Osteocyte (in vitro differentiated cells): ENCODE measurements at regions not wholly inside any gene's neighbourhood (a gene's known extent, or its start where the extent isn't known, plus 50 kb on each side); places are given as distances from the start of the nearest gene placed in this dataset.

Source experiments
- DNase-seq: peaks from one replicate; pipeline ENCODE4 v3.0.0; 2021; ENCODE audit warnings: mixed read lengths; ENCODE audit not compliant: unreplicated experiment; ENCODE audit errors: extremely low spot score
- H3K27ac Mint-ChIP-seq: one replicate; pipeline ENCODE4 v1.8.0; 2021; ENCODE audit warnings: mild to moderate bottlenecking, mixed read lengths; ENCODE audit not compliant: unreplicated experiment
- H3K27me3 Mint-ChIP-seq: one replicate; pipeline ENCODE4 v1.8.0; 2021; ENCODE audit warnings: mixed read lengths; ENCODE audit not compliant: unreplicated experiment
- H3K36me3 Mint-ChIP-seq: one replicate; pipeline ENCODE4 v1.8.0; 2021; ENCODE audit warnings: mixed read lengths; ENCODE audit not compliant: unreplicated experiment
- H3K4me1 Mint-ChIP-seq: one replicate; pipeline ENCODE4 v1.8.0; 2021; ENCODE audit warnings: mixed read lengths; ENCODE audit not compliant: unreplicated experiment
- H3K4me3 Mint-ChIP-seq: one replicate; pipeline ENCODE4 v1.8.0; 2021; ENCODE audit warnings: mild to moderate bottlenecking, moderate library complexity, mixed read lengths; ENCODE audit not compliant: unreplicated experiment
- H3K9me3 Mint-ChIP-seq: one replicate; pipeline ENCODE4 v1.8.0; 2021; ENCODE audit warnings: mixed read lengths; ENCODE audit not compliant: unreplicated experiment
- TF ChIP-seq, protein P1 (sequence below): fragments of 200-600 bp; sonication (generic); IDR thresholded peaks from 2 replicates; pipeline ENCODE4 v1.5.0; 2021; ENCODE audit warnings: antibody characterized with exemption, mild to moderate bottlenecking, moderate library complexity

DNA sequence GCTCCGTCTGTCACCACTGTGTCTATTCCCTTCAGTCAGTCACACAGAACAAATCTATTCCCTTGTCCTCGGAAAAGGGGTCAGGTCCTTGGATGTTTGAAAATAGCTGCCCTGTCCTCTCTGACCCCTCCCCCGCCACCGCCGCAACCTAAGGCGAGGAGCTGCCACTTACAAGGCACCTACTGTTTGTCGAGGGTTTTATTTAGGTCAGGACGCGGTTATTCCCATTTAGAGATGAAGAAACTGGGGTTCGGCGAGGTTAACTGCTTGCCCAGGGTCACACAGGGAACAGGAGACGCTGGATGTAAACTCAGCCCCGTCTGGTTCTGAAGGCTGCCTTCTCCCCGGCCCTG is 1468.1 kb downstream of the BRD1 start:
- Mint-ChIP-seq H3K27ac (no peak overlapping the region), H3K4me1 (peaks cover under 1% of the 10 kb centered on the region), H3K4me3 (no peak overlapping the region), H3K36me3 (no peaks in the 10 kb centered on the region), H3K27me3 (no peaks in the 10 kb centered on the region), H3K9me3 (no peaks in the 10 kb centered on the region)
- TF ChIP-seq, protein P1, sequence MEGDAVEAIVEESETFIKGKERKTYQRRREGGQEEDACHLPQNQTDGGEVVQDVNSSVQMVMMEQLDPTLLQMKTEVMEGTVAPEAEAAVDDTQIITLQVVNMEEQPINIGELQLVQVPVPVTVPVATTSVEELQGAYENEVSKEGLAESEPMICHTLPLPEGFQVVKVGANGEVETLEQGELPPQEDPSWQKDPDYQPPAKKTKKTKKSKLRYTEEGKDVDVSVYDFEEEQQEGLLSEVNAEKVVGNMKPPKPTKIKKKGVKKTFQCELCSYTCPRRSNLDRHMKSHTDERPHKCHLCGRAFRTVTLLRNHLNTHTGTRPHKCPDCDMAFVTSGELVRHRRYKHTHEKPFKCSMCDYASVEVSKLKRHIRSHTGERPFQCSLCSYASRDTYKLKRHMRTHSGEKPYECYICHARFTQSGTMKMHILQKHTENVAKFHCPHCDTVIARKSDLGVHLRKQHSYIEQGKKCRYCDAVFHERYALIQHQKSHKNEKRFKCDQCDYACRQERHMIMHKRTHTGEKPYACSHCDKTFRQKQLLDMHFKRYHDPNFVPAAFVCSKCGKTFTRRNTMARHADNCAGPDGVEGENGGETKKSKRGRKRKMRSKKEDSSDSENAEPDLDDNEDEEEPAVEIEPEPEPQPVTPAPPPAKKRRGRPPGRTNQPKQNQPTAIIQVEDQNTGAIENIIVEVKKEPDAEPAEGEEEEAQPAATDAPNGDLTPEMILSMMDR, result no peak
- no peak for DNase-seq

DNA sequence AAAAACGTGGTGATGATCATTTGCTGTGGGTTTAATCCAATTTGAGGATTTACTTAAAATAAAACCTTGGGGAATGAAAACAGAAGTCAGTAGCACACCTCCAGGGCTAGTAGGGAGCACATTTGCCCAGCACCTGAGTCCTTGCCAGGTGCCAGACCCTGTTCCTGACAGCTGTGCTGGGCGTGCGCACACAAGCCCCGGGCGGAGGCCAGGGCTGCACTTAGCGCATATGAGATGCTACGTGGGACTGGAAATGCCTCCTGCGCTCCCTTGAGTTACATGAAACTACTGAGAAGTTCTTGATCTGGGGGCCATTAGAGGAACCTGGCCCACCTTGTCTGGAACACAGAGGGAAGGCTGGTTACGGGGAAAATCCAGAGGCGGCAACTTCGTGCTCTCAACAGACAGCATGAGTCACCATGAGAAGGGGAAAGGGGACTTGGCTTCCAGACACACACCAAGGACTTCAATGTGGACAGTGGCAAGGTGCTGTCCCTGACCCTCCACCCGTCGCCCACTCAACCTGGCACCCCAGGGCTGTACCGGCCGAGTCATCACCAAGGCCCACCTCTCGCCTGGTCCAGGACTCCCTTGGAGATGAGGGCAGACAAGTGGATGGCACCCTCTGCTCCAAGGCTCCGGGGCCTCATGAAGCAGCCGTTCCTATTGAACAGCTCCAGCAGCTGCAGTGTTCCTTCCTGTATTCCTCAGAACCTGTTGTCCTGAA is 1468.6 kb downstream of the BRD1 start:
- H3K27me3 Mint-ChIP-seq, result no peaks in the 10 kb centered on the region
- H3K9me3 Mint-ChIP-seq, result no peaks in the 10 kb centered on the region
- no peaks in the 10 kb centered on the region for H3K36me3 Mint-ChIP-seq
- TF ChIP-seq, protein P1, result no peak
- H3K27ac Mint-ChIP-seq, result no peak overlapping the region
- H3K4me3 Mint-ChIP-seq, result no peak overlapping the region
- DNase-seq, result no peak
- peaks cover 6% of the 10 kb centered on the region for H3K4me1 Mint-ChIP-seq

DNA sequence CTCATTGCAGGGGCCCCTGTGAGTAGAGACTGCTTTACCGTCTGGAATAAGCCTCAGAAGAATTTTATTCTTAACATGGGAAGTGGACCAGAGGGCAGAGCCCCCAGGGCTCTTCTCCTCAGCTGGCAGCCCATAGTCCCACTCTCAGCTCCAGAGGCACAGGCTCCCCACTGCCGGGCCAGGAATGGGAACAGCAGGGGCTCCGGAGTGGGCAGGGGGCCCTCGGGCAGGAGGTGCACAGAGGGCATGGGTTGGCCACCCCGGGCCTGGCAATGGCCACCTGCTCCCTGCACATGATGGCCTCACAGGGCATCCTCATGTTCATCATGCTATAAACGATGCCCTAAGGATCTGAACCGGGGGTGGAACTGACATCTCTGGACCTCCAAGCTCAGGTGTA is 1469.7 kb downstream of the BRD1 start:
- no peak for DNase-seq
- H3K9me3 Mint-ChIP-seq, result no peaks in the 10 kb centered on the region
- TF ChIP-seq, protein P1, result no peak
- H3K4me1 Mint-ChIP-seq, result peaks cover 16% of the 10 kb centered on the region
- H3K4me3 Mint-ChIP-seq, result no peak overlapping the region
- no peaks in the 10 kb centered on the region for H3K27me3 Mint-ChIP-seq
- no peaks in the 10 kb centered on the region for H3K36me3 Mint-ChIP-seq
- H3K27ac Mint-ChIP-seq, result no peak overlapping the region

GRCh38 chr22:48357196-48357595 is 1470.5 kb downstream of the BRD1 start:
- no peak overlapping the region for H3K4me3 Mint-ChIP-seq
- DNase-seq, result no peak
- H3K27me3 Mint-ChIP-seq, result no peaks in the 10 kb centered on the region
- no peaks in the 10 kb centered on the region for H3K36me3 Mint-ChIP-seq
- no peak overlapping the region for H3K27ac Mint-ChIP-seq
- peaks cover 23% of the 10 kb centered on the region for H3K4me1 Mint-ChIP-seq
- TF ChIP-seq, protein P1, result no peak
- no peaks in the 10 kb centered on the region for H3K9me3 Mint-ChIP-seq

- Mint-ChIP-seq H3K27ac (no peak overlapping the region), H3K9me3 (no peaks in the 10 kb centered on the region), H3K27me3 (no peaks in the 10 kb centered on the region), H3K36me3 (no peaks in the 10 kb centered on the region), H3K4me3 (no peak overlapping the region), H3K4me1 (peaks cover 23% of the 10 kb centered on the region)
- no peak for DNase-seq
- TF ChIP-seq, protein P1, result no peak
Measured at GRCh38 chr22:48356731-48357130, 1470.9 kb downstream of the BRD1 start.
